ENCODE measurements at regions not wholly inside any gene's neighbourhood (a gene's known extent, or its start where the extent isn't known, plus 50 kb on each side); places are given as distances from the start of the nearest gene placed in this dataset.

DNA sequence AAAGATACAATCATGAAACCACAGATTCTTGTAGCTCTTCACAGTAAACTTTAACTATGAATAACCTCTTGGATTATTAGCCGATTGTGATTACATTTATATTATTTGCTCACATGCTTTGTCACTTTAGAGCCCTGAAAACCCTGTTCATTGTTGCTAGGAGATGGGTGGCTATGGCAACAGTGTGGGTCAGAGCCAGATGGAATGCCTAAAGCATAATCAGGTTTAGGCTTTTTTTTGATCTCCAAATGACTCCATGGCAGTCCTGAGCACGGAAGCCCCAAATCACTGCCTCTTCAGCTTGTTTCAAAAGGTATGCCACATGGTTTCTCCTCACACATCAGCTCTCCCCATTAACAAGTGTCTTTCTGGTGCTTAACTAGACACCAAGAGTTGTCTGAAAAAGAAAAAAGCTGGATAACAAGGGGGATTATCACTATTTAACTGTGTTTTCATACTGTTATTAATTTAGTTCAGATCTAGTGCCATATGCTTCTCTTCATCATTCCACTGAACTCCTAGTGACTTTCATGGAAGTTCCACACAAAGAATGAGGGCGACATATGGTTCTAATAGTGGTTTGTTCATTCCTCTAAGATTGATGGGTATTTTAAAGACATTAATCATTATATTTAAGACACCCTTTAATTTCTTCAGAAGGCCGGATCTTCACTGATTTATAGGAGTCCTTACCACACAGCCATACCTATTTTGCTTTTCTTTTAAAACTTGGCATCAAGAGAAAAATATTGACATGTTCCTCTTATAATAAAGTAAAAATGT is 88.8 kb upstream of the PAM start (continued):
- TF ChIP-seq, protein P1, sequence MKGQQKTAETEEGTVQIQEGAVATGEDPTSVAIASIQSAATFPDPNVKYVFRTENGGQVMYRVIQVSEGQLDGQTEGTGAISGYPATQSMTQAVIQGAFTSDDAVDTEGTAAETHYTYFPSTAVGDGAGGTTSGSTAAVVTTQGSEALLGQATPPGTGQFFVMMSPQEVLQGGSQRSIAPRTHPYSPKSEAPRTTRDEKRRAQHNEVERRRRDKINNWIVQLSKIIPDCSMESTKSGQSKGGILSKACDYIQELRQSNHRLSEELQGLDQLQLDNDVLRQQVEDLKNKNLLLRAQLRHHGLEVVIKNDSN (IDR thresholded peaks at IDR 0.05; ENCODE audit: borderline replicate concordance, extremely low read length, insufficient read depth, low read depth, low read length): no peak

GRCh38 chr5:102668220-102668932 is 86.7 kb upstream of the PAM start:
- WGBS (ENCODE audit: insufficient coverage, insufficient replicate concordance, low lambda C conversion rate, missing lambda C conversion rate): 37% methylated on average over 3 of the region's 3 CpGs
- H2AFZ ChIP-seq (ENCODE audit: control insufficient read depth, low read depth, low read length): no peak overlapping the region
- ATAC-seq (no peak), DNase-seq (ENCODE audit: low read depth, low spot score) (no peak), FAIRE-seq (no peak)
- H3K36me3 ChIP-seq (ENCODE audit: control insufficient read depth in 2 of 2, insufficient read depth in 2 of 2, low read length in 1 of 2): no peaks in the 10 kb centered on the region
- H3K79me2 ChIP-seq (ENCODE audit: control insufficient read depth, insufficient read depth, low read length): no peaks in the 10 kb centered on the region
- H3K4me3 ChIP-seq: no peak overlapping the region
- H3K9me3 ChIP-seq (replicated peaks; ENCODE audit: control insufficient read depth, insufficient read depth, low read length): no peaks in the 10 kb centered on the region
- no peaks in the 10 kb centered on the region for H3K27me3 ChIP-seq (replicated peaks in 1 of 2; ENCODE audit: control insufficient read depth in 2 of 2, insufficient read depth in 2 of 2, low read length in 1 of 2)
- no peak overlapping the region for H3K4me2 ChIP-seq (ENCODE audit: control insufficient read depth, insufficient read depth)
- intact Hi-C loops (cut with micrococcal nuclease; ENCODE audit: unreplicated experiment): no loop called here
- H3K27ac ChIP-seq (ENCODE audit: control insufficient read depth, insufficient read depth): no peak overlapping the region
- in situ Hi-C loops (cut with MboI): no loop called here
- POLR2A ChIA-PET: no interaction called here
- H3K4me1 ChIP-seq (ENCODE audit: control insufficient read depth, insufficient read depth, low read length): no peaks in the 10 kb centered on the region
- BruUV-seq (replicated peaks): no TSS peak
- RAD21 ChIA-PET (ENCODE audit: unreplicated experiment): interaction anchor here (1.3 kb wide), 1 partner anchor 84 kb away, joined by 3 read pairs; no protein-coding TSS in a partner anchor
- no peak for TF ChIP-seq ZBED1 (IDR thresholded peaks at IDR 0.05; ENCODE audit: borderline replicate concordance)
- no peak for TF ChIP-seq ATF2 (IDR thresholded peaks at IDR 0.05; ENCODE audit: low read length)
- no peak for TF ChIP-seq HDAC2 (IDR thresholded peaks at IDR 0.05)
- no peak for TF ChIP-seq NFXL1 (IDR thresholded peaks at IDR 0.05; ENCODE audit: borderline replicate concordance)
- no peak for TF ChIP-seq TCF3 (IDR thresholded peaks at IDR 0.05; ENCODE audit: borderline replicate concordance, insufficient read depth, low read depth, low read length)
- TF ChIP-seq CREB1 (IDR thresholded peaks at IDR 0.05; ENCODE audit: low read depth): no peak
- no peak for TF ChIP-seq SREBF1 (IDR thresholded peaks at IDR 0.05; ENCODE audit: low read length)
- TF ChIP-seq, protein P1 (IDR thresholded peaks at IDR 0.05; ENCODE audit: borderline replicate concordance, extremely low read length, insufficient read depth, low read depth, low read length): no peak
- no peak for TF ChIP-seq IKZF1 (conservative IDR thresholded peaks at IDR 0.05)
- TF ChIP-seq ZZZ3 (IDR thresholded peaks at IDR 0.05; ENCODE audit: control insufficient read depth, insufficient read length, low read depth): no peak
- no peak for TF ChIP-seq NKRF (conservative IDR thresholded peaks at IDR 0.05)
- no peak for TF ChIP-seq EGR1 (IDR thresholded peaks at IDR 0.05; ENCODE audit: borderline replicate concordance in 1 of 2, low read depth in 2 of 2, low read length in 2 of 2)
- no peak for TF ChIP-seq ATF7 (IDR thresholded peaks at IDR 0.05; ENCODE audit: low read depth)
- H4K20me1 ChIP-seq (ENCODE audit: control insufficient read depth, insufficient read depth): no peaks in the 10 kb centered on the region
- CTCF ChIA-PET: interaction anchor here (0.9 to 2.2 kb wide), 4 partner anchors 82 to 471 kb away, joined by 3 to 9 read pairs (median 4); no protein-coding TSS in a partner anchor
- SMC1A ChIA-PET (ENCODE audit: uncharacterized antibody, unreplicated experiment): interaction anchor here (1.0 to 1.4 kb wide), 2 partner anchors 82 to 84 kb away, joined by 3 to 7 read pairs; no protein-coding TSS in a partner anchor
- H3K9ac ChIP-seq (ENCODE audit: control insufficient read depth, insufficient read depth, low read length): no peak overlapping the region

Data from GM12878 (cell line).